HG03139 (cell line): ENCODE measurements at regions not wholly inside any gene's neighbourhood (a gene's known extent, or its start where the extent isn't known, plus 50 kb on each side); places are given as distances from the start of the nearest gene placed in this dataset.

Experiments used
- ATAC-seq: cut with Tn5 transposase; IDR thresholded peaks from one replicate; pipeline ENCODE4 v1.9.1; 2021; ENCODE audit not compliant: unreplicated experiment

- ATAC-seq: no peak
Measured at GRCh38 chr4:180792541-180792940, 1450.7 kb upstream of the TENM3 start.

GRCh38 chr4:180794333-180794732 is 1448.9 kb upstream of the TENM3 start:
- no peak for ATAC-seq

- ATAC-seq: no peak
Measured at GRCh38 chr4:180798036-180798577, 1445.1 kb upstream of the TENM3 start.

- no peak for ATAC-seq
Measured at GRCh38 chr4:180799798-180800197, 1443.4 kb upstream of the TENM3 start.

- ATAC-seq: no peak
Measured at GRCh38 chr4:180805101-180805500, 1438.1 kb upstream of the TENM3 start.

GRCh38 chr4:180808862-180809261 is 1434.3 kb upstream of the TENM3 start:
- ATAC-seq: no peak

- no peak for ATAC-seq
Measured at GRCh38 chr4:180809439-180809838, 1433.8 kb upstream of the TENM3 start.

GRCh38 chr4:180810581-180810980 is 1432.6 kb upstream of the TENM3 start:
- no peak for ATAC-seq

GRCh38 chr4:180811556-180811955 is 1431.6 kb upstream of the TENM3 start:
- ATAC-seq: no peak

GRCh38 chr4:180812783-180813182 is 1430.4 kb upstream of the TENM3 start:
- ATAC-seq: no peak

- ATAC-seq: no peak
Measured at GRCh38 chr4:180814875-180815417, 1428.3 kb upstream of the TENM3 start.

GRCh38 chr4:180817529-180817928 is 1425.7 kb upstream of the TENM3 start:
- ATAC-seq: no peak

GRCh38 chr4:180823108-180823507 is 1420.1 kb upstream of the TENM3 start:
- no peak for ATAC-seq

- no peak for ATAC-seq
Measured at GRCh38 chr4:180827232-180828009, 1415.8 kb upstream of the TENM3 start.

GRCh38 chr4:180828455-180829018 is 1414.7 kb upstream of the TENM3 start:
- ATAC-seq: no peak

GRCh38 chr4:180832073-180832472 is 1411.1 kb upstream of the TENM3 start:
- ATAC-seq: no peak

- ATAC-seq: no peak
Measured at GRCh38 chr4:180840142-180840541, 1403.1 kb upstream of the TENM3 start.

GRCh38 chr4:180850318-180850940 is 1392.8 kb upstream of the TENM3 start:
- no peak for ATAC-seq

- ATAC-seq: no peak
Measured at GRCh38 chr4:180852738-180853137, 1390.5 kb upstream of the TENM3 start.

- ATAC-seq: no peak
Measured at GRCh38 chr4:180855184-180855583, 1388.0 kb upstream of the TENM3 start.

GRCh38 chr4:180860089-180860720 is 1383.0 kb upstream of the TENM3 start:
- ATAC-seq: no peak
